ENCODE measurements at regions not wholly inside any gene's neighbourhood (a gene's known extent, or its start where the extent isn't known, plus 50 kb on each side); places are given as distances from the start of the nearest gene placed in this dataset.
"Not testable (repeated sequence)": the region's sequence is repeated elsewhere in the genome, so short reads cannot be mapped to it uniquely, and the experiment has no call there.

DNA sequence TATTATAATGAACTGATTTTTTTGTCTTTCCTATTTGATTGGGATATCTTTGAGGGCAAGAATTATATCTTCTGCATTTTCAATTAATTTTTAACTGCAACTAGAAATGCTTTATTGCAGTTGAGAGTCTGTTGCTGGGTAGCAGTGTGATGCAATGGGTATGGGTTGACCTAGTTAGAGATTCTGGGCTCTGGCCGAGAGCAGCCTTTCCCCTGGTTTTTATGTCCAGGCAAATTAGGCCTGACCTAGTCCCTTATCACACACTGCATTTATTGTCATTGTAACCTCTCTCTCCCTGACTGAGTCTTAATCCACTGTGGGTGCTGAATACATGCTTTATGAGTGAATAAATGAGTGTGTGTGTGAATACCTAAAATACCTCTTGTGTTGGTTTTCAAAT is 206.4 kb upstream of the PTGFR start:
- H3K4me1 Mint-ChIP-seq (ENCODE audit: low read depth), result no peaks in the 10 kb centered on the region
- H3K9me3 Mint-ChIP-seq, result no peaks in the 10 kb centered on the region
- ChIA-PET POLR2A (no interaction called here), CTCF (no interaction called here)
- no peak overlapping the region for H3K4me3 Mint-ChIP-seq
- H3K27ac Mint-ChIP-seq, result no peak overlapping the region
- no peaks in the 10 kb centered on the region for H3K36me3 Mint-ChIP-seq
- intact Hi-C loops (cut with micrococcal nuclease), result no loop called here
- no peak for DNase-seq
- no peaks in the 10 kb centered on the region for H3K27me3 Mint-ChIP-seq

GRCh38 chr1:78286686-78287085 is 204.1 kb upstream of the PTGFR start:
- DNase-seq, result no peak
- H3K4me3 Mint-ChIP-seq, result no peak overlapping the region
- CTCF ChIA-PET, result no interaction called here
- H3K27ac Mint-ChIP-seq, result no peak overlapping the region
- H3K4me1 Mint-ChIP-seq (ENCODE audit: low read depth), result no peaks in the 10 kb centered on the region
- no peaks in the 10 kb centered on the region for H3K36me3 Mint-ChIP-seq
- no peaks in the 10 kb centered on the region for H3K9me3 Mint-ChIP-seq
- intact Hi-C loops (cut with micrococcal nuclease), result no loop called here
- POLR2A ChIA-PET, result no interaction called here
- H3K27me3 Mint-ChIP-seq, result no peaks in the 10 kb centered on the region

- CTCF ChIA-PET, result no interaction called here
- H3K9me3 Mint-ChIP-seq, result no peaks in the 10 kb centered on the region
- POLR2A ChIA-PET, result no interaction called here
Observed at GRCh38 chr1:78289603-78290002, 201.2 kb upstream of the PTGFR start.

GRCh38 chr1:78291418-78291817 is 199.4 kb upstream of the PTGFR start:
- POLR2A ChIA-PET, result no interaction called here
- no peaks in the 10 kb centered on the region for H3K27me3 Mint-ChIP-seq
- intact Hi-C loops (cut with micrococcal nuclease), result no loop called here
- CTCF ChIA-PET, result no interaction called here
- no peaks in the 10 kb centered on the region for H3K36me3 Mint-ChIP-seq
- no peak for DNase-seq
- H3K27ac Mint-ChIP-seq, result no peak overlapping the region
- no peaks in the 10 kb centered on the region for H3K4me1 Mint-ChIP-seq (ENCODE audit: low read depth)
- H3K4me3 Mint-ChIP-seq, result no peak overlapping the region
- H3K9me3 Mint-ChIP-seq, result no peaks in the 10 kb centered on the region

More at GRCh38 chr1:78289603-78290002, 201.2 kb upstream of the PTGFR start:
- intact Hi-C loops (cut with micrococcal nuclease), result no loop called here
- Mint-ChIP-seq H3K4me3 (no peak overlapping the region), H3K36me3 (no peaks in the 10 kb centered on the region), H3K27ac (no peak overlapping the region), H3K27me3 (no peaks in the 10 kb centered on the region), H3K4me1 (ENCODE audit: low read depth) (no peaks in the 10 kb centered on the region)
- no peak for DNase-seq

GRCh38 chr1:78291872-78292271 is 198.9 kb upstream of the PTGFR start:
- no peak for DNase-seq
- no peaks in the 10 kb centered on the region for H3K27me3 Mint-ChIP-seq
- H3K27ac Mint-ChIP-seq, result no peak overlapping the region
- no peak overlapping the region for H3K4me3 Mint-ChIP-seq
- no peaks in the 10 kb centered on the region for H3K36me3 Mint-ChIP-seq
- CTCF ChIA-PET, result no interaction called here
- POLR2A ChIA-PET, result no interaction called here
- H3K4me1 Mint-ChIP-seq (ENCODE audit: low read depth), result no peaks in the 10 kb centered on the region
- no peaks in the 10 kb centered on the region for H3K9me3 Mint-ChIP-seq
- intact Hi-C loops (cut with micrococcal nuclease), result no loop called here

GRCh38 chr1:78292361-78292760 is 198.4 kb upstream of the PTGFR start:
- intact Hi-C loops (cut with micrococcal nuclease), result no loop called here
- Mint-ChIP-seq H3K4me1 (ENCODE audit: low read depth) (no peaks in the 10 kb centered on the region), H3K36me3 (no peaks in the 10 kb centered on the region), H3K27me3 (no peaks in the 10 kb centered on the region), H3K4me3 (no peak overlapping the region), H3K27ac (no peak overlapping the region), H3K9me3 (no peaks in the 10 kb centered on the region)
- CTCF ChIA-PET, result no interaction called here
- POLR2A ChIA-PET, result no interaction called here
- no peak for DNase-seq

- no peak for DNase-seq
- H3K27me3 Mint-ChIP-seq, result no peaks in the 10 kb centered on the region
- H3K4me1 Mint-ChIP-seq (ENCODE audit: low read depth), result no peaks in the 10 kb centered on the region
- POLR2A ChIA-PET, result no interaction called here
- H3K36me3 Mint-ChIP-seq, result no peaks in the 10 kb centered on the region
- H3K27ac Mint-ChIP-seq, result no peak overlapping the region
- CTCF ChIA-PET, result no interaction called here
- H3K4me3 Mint-ChIP-seq, result no peak overlapping the region
- intact Hi-C loops (cut with micrococcal nuclease), result no loop called here
- H3K9me3 Mint-ChIP-seq, result peaks cover under 1% of the 10 kb centered on the region
Observed at GRCh38 chr1:78297836-78298235, 192.9 kb upstream of the PTGFR start.

DNA sequence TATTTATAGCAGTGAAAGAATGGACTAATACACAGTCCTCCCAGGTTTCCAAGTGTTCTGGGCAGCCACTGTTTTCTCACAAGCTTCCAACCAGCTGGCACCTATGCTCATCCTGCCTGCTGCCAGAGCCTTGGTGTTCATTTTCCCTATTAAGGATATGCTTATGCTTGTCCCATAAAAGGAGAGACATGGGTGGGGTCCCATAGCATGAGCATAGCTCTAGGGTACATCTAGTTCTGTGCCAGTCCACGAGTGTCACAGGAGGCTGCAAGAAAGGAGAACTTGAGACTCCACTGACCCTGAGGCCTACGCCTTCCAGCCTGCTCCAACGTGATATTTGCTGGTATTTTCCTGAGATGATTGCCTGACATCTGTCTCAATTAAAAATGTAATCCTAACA is 192.4 kb upstream of the PTGFR start:
- no peaks in the 10 kb centered on the region for H3K4me1 Mint-ChIP-seq (ENCODE audit: low read depth)
- no peaks in the 10 kb centered on the region for H3K36me3 Mint-ChIP-seq
- intact Hi-C loops (cut with micrococcal nuclease), result no loop called here
- no peak overlapping the region for H3K27ac Mint-ChIP-seq
- DNase-seq, result no peak
- POLR2A ChIA-PET, result no interaction called here
- no peak overlapping the region for H3K4me3 Mint-ChIP-seq
- CTCF ChIA-PET, result no interaction called here
- H3K27me3 Mint-ChIP-seq, result no peaks in the 10 kb centered on the region
- H3K9me3 Mint-ChIP-seq, result peaks cover 3% of the 10 kb centered on the region

DNA sequence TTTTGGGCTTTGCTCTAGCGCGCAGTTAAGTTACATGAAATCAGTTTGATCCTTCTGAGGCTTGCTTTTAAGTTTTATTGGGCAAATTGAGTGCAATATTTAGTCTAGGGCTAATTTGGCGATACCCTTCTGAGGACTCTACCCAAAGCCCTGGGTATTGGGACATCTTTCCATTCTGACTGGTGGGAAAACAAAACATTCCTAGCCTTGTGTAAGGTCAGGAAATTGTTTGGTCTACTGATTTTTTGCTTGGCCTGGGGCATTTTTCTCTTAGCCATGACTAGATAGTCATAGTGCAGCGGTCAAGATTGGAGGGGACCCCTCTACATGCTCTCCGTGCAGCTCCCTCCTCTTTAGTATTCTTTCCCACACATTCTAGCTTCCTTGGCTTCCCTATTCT is 189.6 kb upstream of the PTGFR start:
- H3K27me3 Mint-ChIP-seq, result no peaks in the 10 kb centered on the region
- H3K9me3 Mint-ChIP-seq, result peaks cover 3% of the 10 kb centered on the region
- ChIA-PET CTCF (no interaction called here), POLR2A (no interaction called here)
- intact Hi-C loops (cut with micrococcal nuclease), result no loop called here
- H3K27ac Mint-ChIP-seq, result no peak overlapping the region
- H3K4me1 Mint-ChIP-seq (ENCODE audit: low read depth), result no peaks in the 10 kb centered on the region
- no peaks in the 10 kb centered on the region for H3K36me3 Mint-ChIP-seq
- no peak for DNase-seq
- no peak overlapping the region for H3K4me3 Mint-ChIP-seq

GRCh38 chr1:78303620-78304019 is 187.2 kb upstream of the PTGFR start:
- Mint-ChIP-seq H3K27me3 (peaks cover 2% of the 10 kb centered on the region), H3K4me1 (ENCODE audit: low read depth) (no peaks in the 10 kb centered on the region), H3K36me3 (no peaks in the 10 kb centered on the region), H3K4me3 (no peak overlapping the region), H3K9me3 (peaks cover 3% of the 10 kb centered on the region), H3K27ac (no peak overlapping the region)
- POLR2A ChIA-PET, result no interaction called here
- intact Hi-C loops (cut with micrococcal nuclease), result no loop called here
- CTCF ChIA-PET, result no interaction called here
- no peak for DNase-seq

- Mint-ChIP-seq H3K27me3 (peaks cover 2% of the 10 kb centered on the region), H3K9me3 (peaks cover 3% of the 10 kb centered on the region), H3K4me1 (ENCODE audit: low read depth) (no peaks in the 10 kb centered on the region), H3K36me3 (no peaks in the 10 kb centered on the region), H3K4me3 (no peak overlapping the region), H3K27ac (no peak overlapping the region)
- intact Hi-C loops (cut with micrococcal nuclease), result no loop called here
- no peak for DNase-seq
- ChIA-PET POLR2A (no interaction called here), CTCF (no interaction called here)
Observed at GRCh38 chr1:78304341-78304740, 186.4 kb upstream of the PTGFR start.

- H3K27ac Mint-ChIP-seq, result no peak overlapping the region
- ChIA-PET POLR2A (no interaction called here), CTCF (no interaction called here)
- H3K36me3 Mint-ChIP-seq, result no peaks in the 10 kb centered on the region
- H3K4me1 Mint-ChIP-seq (ENCODE audit: low read depth), result no peaks in the 10 kb centered on the region
- H3K9me3 Mint-ChIP-seq, result peaks cover 3% of the 10 kb centered on the region
- peaks cover 2% of the 10 kb centered on the region for H3K27me3 Mint-ChIP-seq
- no peak overlapping the region for H3K4me3 Mint-ChIP-seq
- intact Hi-C loops (cut with micrococcal nuclease), result no loop called here
- DNase-seq, result no peak
Observed at GRCh38 chr1:78304761-78305160, 186.0 kb upstream of the PTGFR start.

GRCh38 chr1:78310261-78310660 is 180.5 kb upstream of the PTGFR start:
- CTCF ChIA-PET, result not testable (repeated sequence)

GRCh38 chr1:78318011-78318410 is 172.8 kb upstream of the PTGFR start:
- no peak for DNase-seq
- CTCF ChIA-PET, result no interaction called here
- POLR2A ChIA-PET, result no interaction called here
- H3K27me3 Mint-ChIP-seq, result no peaks in the 10 kb centered on the region
- no peak overlapping the region for H3K4me3 Mint-ChIP-seq
- H3K36me3 Mint-ChIP-seq, result no peaks in the 10 kb centered on the region
- intact Hi-C loops (cut with micrococcal nuclease), result no loop called here
- H3K27ac Mint-ChIP-seq, result no peak overlapping the region
- H3K4me1 Mint-ChIP-seq (ENCODE audit: low read depth), result no peaks in the 10 kb centered on the region
- peaks cover 2% of the 10 kb centered on the region for H3K9me3 Mint-ChIP-seq

More at GRCh38 chr1:78310261-78310660, 180.5 kb upstream of the PTGFR start:
- intact Hi-C loops (cut with micrococcal nuclease); H3K27ac Mint-ChIP-seq; H3K36me3 Mint-ChIP-seq; DNase-seq; POLR2A ChIA-PET; H3K4me3 Mint-ChIP-seq; H3K4me1 Mint-ChIP-seq (ENCODE audit: low read depth); H3K27me3 Mint-ChIP-seq; H3K9me3 Mint-ChIP-seq: not testable (repeated sequence)

All from activated CD4-positive, alpha-beta memory T cell treated with anti-CD3 and anti-CD28 coated beads for 36 hours (primary cell).